ENCODE measurements at regions not wholly inside any gene's neighbourhood (a gene's known extent, or its start where the extent isn't known, plus 50 kb on each side); places are given as distances from the start of the nearest gene placed in this dataset.

- H3K4me3 ChIP-seq (ENCODE audit: control insufficient read depth, low read depth, low read length) = no peak overlapping the region
- no peak for DNase-seq (ENCODE audit: low read depth)
- no peak for TF ChIP-seq CTCF (IDR thresholded peaks at IDR 0.05; ENCODE audit: control insufficient read depth, insufficient read depth, low read depth, low read length, missing control alignments)
Observed at GRCh38 chr10:63761243-63761642, 240.0 kb downstream of the REEP3 start.

- TF ChIP-seq CTCF (IDR thresholded peaks at IDR 0.05; ENCODE audit: control insufficient read depth, insufficient read depth, low read depth, low read length, missing control alignments) = no peak
- no peak overlapping the region for H3K4me3 ChIP-seq (ENCODE audit: control insufficient read depth, low read depth, low read length)
- DNase-seq (ENCODE audit: low read depth) = no peak
Observed at GRCh38 chr10:63763744-63764143, 242.5 kb downstream of the REEP3 start.

- no peak overlapping the region for H3K4me3 ChIP-seq (ENCODE audit: control insufficient read depth, low read depth, low read length)
- DNase-seq (ENCODE audit: low read depth) = no peak
Observed at GRCh38 chr10:63765126-63765525, 243.9 kb downstream of the REEP3 start.

GRCh38 chr10:63766745-63767137 is 245.5 kb downstream of the REEP3 start:
- H3K4me3 ChIP-seq (ENCODE audit: control insufficient read depth, low read depth, low read length) = no peak overlapping the region
- no peak for DNase-seq (ENCODE audit: low read depth)
- TF ChIP-seq CTCF (IDR thresholded peaks at IDR 0.05; ENCODE audit: control insufficient read depth, insufficient read depth, low read depth, low read length, missing control alignments) = no peak

More at GRCh38 chr10:63765126-63765525, 243.9 kb downstream of the REEP3 start:
- no peak for TF ChIP-seq CTCF (IDR thresholded peaks at IDR 0.05; ENCODE audit: control insufficient read depth, insufficient read depth, low read depth, low read length, missing control alignments)

- no peak for DNase-seq (ENCODE audit: low read depth)
- H3K4me3 ChIP-seq (ENCODE audit: control insufficient read depth, low read depth, low read length) = no peak overlapping the region
- peak; percentile 34 for TF ChIP-seq CTCF (IDR thresholded peaks at IDR 0.05; ENCODE audit: control insufficient read depth, insufficient read depth, low read depth, low read length, missing control alignments)
Observed at GRCh38 chr10:63767138-63767801, 246.1 kb downstream of the REEP3 start.

GRCh38 chr10:63769367-63769766 is 248.2 kb downstream of the REEP3 start:
- no peak for TF ChIP-seq CTCF (IDR thresholded peaks at IDR 0.05; ENCODE audit: control insufficient read depth, insufficient read depth, low read depth, low read length, missing control alignments)
- DNase-seq (ENCODE audit: low read depth) = no peak
- no peak overlapping the region for H3K4me3 ChIP-seq (ENCODE audit: control insufficient read depth, low read depth, low read length)

Data from AG09309 (cell line).